H9 (cell line): ENCODE measurements at regions not wholly inside any gene's neighbourhood (a gene's known extent, or its start where the extent isn't known, plus 50 kb on each side); places are given as distances from the start of the nearest gene placed in this dataset.

Experiments
- DNase-seq: peaks from one replicate; pipeline ENCODE4 v3.0.0-alpha.2; 2017
- H2AFZ ChIP-seq: one replicate; pipeline ENCODE4 v1.6.1; 2013; ENCODE audit warnings: mild to moderate bottlenecking, low read length, control low read depth, moderate library complexity
- H2AK5ac ChIP-seq: 2 replicates; pipeline ENCODE4 v1.6.1; 2013; ENCODE audit warnings: low read length, control low read depth, mixed read lengths; ENCODE audit not compliant: insufficient read length
- H2BK120ac ChIP-seq: one replicate; pipeline ENCODE4 v1.6.1; 2013; ENCODE audit warnings: low read depth, mild to moderate bottlenecking, low read length, control low read depth, inconsistent platforms; ENCODE audit not compliant: poor library complexity, severe bottlenecking
- H2BK12ac ChIP-seq: 2 replicates; pipeline ENCODE4 v1.6.1; 2013; ENCODE audit warnings: low read length, control low read depth, mixed read lengths, low read depth; ENCODE audit not compliant: insufficient read length
- H2BK15ac ChIP-seq: 2 replicates; pipeline ENCODE4 v1.6.1; 2013; ENCODE audit warnings: low read depth, low read length, control low read depth
- H2BK20ac ChIP-seq: one replicate; pipeline ENCODE4 v1.6.1; 2013; ENCODE audit warnings: low read depth, mild to moderate bottlenecking, low read length, control low read depth, inconsistent platforms; ENCODE audit not compliant: poor library complexity, severe bottlenecking
- H2BK5ac ChIP-seq: 2 replicates; pipeline ENCODE4 v1.6.1; 2013; ENCODE audit warnings: low read length, control low read depth, mixed read lengths; ENCODE audit not compliant: insufficient read length
- H3K14ac ChIP-seq: 2 replicates; pipeline ENCODE4 v1.6.1; 2013; ENCODE audit warnings: low read length, control low read depth; ENCODE audit not compliant: insufficient read depth
- H3K18ac ChIP-seq: 2 replicates; pipeline ENCODE4 v1.6.1; 2013; ENCODE audit warnings: low read depth, mild to moderate bottlenecking, mixed read lengths, low read length, control low read depth; ENCODE audit not compliant: insufficient read length
- H3K23ac ChIP-seq: 2 replicates; pipeline ENCODE4 v1.6.1; 2013; ENCODE audit warnings: low read length, control low read depth, mixed read lengths, low read depth; ENCODE audit not compliant: insufficient read length
- H3K23me2 ChIP-seq: 2 replicates; pipeline ENCODE4 v1.6.1; 2013; ENCODE audit warnings: low read depth, mild to moderate bottlenecking, mixed read lengths, low read length, control low read depth; ENCODE audit not compliant: insufficient read length, poor library complexity, severe bottlenecking
- H3K27ac ChIP-seq: 2 replicates; pipeline ENCODE4 v1.5.1; 2013; ENCODE audit warnings: low read length, control low read depth, mixed read lengths, low read depth; ENCODE audit not compliant: insufficient read length
- H3K27me3 ChIP-seq: 2 replicates; pipeline ENCODE4 v1.6.1; 2013; ENCODE audit warnings: low read length, control low read depth, inconsistent platforms; ENCODE audit not compliant: insufficient read depth
- H3K4ac ChIP-seq: 2 replicates; pipeline ENCODE4 v1.6.1; 2013; ENCODE audit warnings: low read depth, mild to moderate bottlenecking, control low read depth, inconsistent platforms, low read length, moderate library complexity
- H3K4me1 ChIP-seq: 2 replicates; pipeline ENCODE4 v1.6.1; 2013; ENCODE audit warnings: low read length, control low read depth, inconsistent platforms; ENCODE audit not compliant: insufficient read depth
- H3K4me2 ChIP-seq: 2 replicates; pipeline ENCODE4 v1.6.1; 2013; ENCODE audit warnings: low read length, control low read depth, mixed read lengths; ENCODE audit not compliant: insufficient read length, insufficient read depth
- H3K56ac ChIP-seq: 2 replicates; pipeline ENCODE4 v1.6.1; 2013; ENCODE audit warnings: low read depth, mild to moderate bottlenecking, mixed read lengths, low read length, control low read depth; ENCODE audit not compliant: insufficient read length
- H3K79me1 ChIP-seq: 2 replicates; pipeline ENCODE4 v1.6.1; 2013; ENCODE audit warnings: low read depth, mild to moderate bottlenecking, moderate library complexity, low read length, control low read depth, inconsistent platforms; ENCODE audit not compliant: insufficient read depth, poor library complexity, severe bottlenecking
- H3K79me2 ChIP-seq: 2 replicates; pipeline ENCODE4 v1.6.1; 2013; ENCODE audit warnings: low read length, control low read depth, inconsistent platforms; ENCODE audit not compliant: insufficient read depth
- H3K9ac ChIP-seq: 2 replicates; pipeline ENCODE4 v1.6.1; 2013; ENCODE audit warnings: low read length, control low read depth, mixed read lengths; ENCODE audit not compliant: insufficient read length; ENCODE audit errors: extremely low read depth
- H3K9me3 ChIP-seq: one replicate; pipeline ENCODE4 v1.6.1; 2013; ENCODE audit warnings: low read depth, low read length, inconsistent platforms; ENCODE audit not compliant: control insufficient read depth
- H3T11ph ChIP-seq: one replicate; pipeline ENCODE4 v1.6.1; 2013; ENCODE audit warnings: mild to moderate bottlenecking, low read length, control low read depth, inconsistent platforms
- H4K20me1 ChIP-seq: one replicate; pipeline ENCODE4 v1.6.1; 2013; ENCODE audit not compliant: control insufficient read depth, insufficient read length, insufficient read depth
- H4K5ac ChIP-seq: 2 replicates; pipeline ENCODE4 v1.6.1; 2013; ENCODE audit warnings: low read depth, mild to moderate bottlenecking, mixed read lengths, low read length, control low read depth; ENCODE audit not compliant: insufficient read length
- H4K8ac ChIP-seq: replicated peaks from 2 replicates; pipeline ENCODE4 v1.6.1; 2013; ENCODE audit warnings: low read length, control low read depth, mixed read lengths, low read depth; ENCODE audit not compliant: insufficient read length
- H4K91ac ChIP-seq: 2 replicates; pipeline ENCODE4 v1.6.1; 2013; ENCODE audit warnings: low read depth, mild to moderate bottlenecking, moderate library complexity, mixed read lengths, low read length, control low read depth; ENCODE audit not compliant: insufficient read length
- H3K27ac Mint-ChIP-seq, 3 experiments: 2 replicates in 2 of 3; 3 replicates in 1 of 3; pipeline ENCODE4 v1.8.0; 2020 to 2021; ENCODE audit warnings: mixed read lengths in 3 of 3, mild to moderate bottlenecking in 1 of 3, moderate library complexity in 1 of 3
- H3K27me3 Mint-ChIP-seq: 2 replicates; pipeline ENCODE4 v1.8.0; 2021; ENCODE audit warnings: low read depth, mild to moderate bottlenecking, moderate library complexity, mixed read lengths
- H3K36me3 Mint-ChIP-seq, 3 experiments: 2 replicates in 2 of 3; 3 replicates in 1 of 3; pipeline ENCODE4 v1.8.0; 2020 to 2021; ENCODE audit warnings: low read depth in 3 of 3, mixed read lengths in 3 of 3; ENCODE audit not compliant: insufficient read depth in 1 of 3
- H3K4me1 Mint-ChIP-seq, 2 experiments: 2 replicates each; pipeline ENCODE4 v1.8.0; 2020; ENCODE audit warnings: mixed read lengths in 2 of 2
- H3K4me3 Mint-ChIP-seq, 2 experiments: 2 replicates in 1 of 2; 3 replicates in 1 of 2; pipeline ENCODE4 v1.8.0; 2020 to 2021; ENCODE audit warnings: mild to moderate bottlenecking in 2 of 2, mixed read lengths in 2 of 2, moderate library complexity in 1 of 2
- H3K9me3 Mint-ChIP-seq, 2 experiments: 2 replicates in 1 of 2; 3 replicates in 1 of 2; pipeline ENCODE4 v1.8.0; 2020; ENCODE audit warnings: mild to moderate bottlenecking in 2 of 2, mixed read lengths in 2 of 2, moderate library complexity in 1 of 2
- WGBS: extraction: QIAGEN DNeasy Blood & Tissue Kit; methylation state at CpG from one replicate; pipeline ENCODE4 v1.1.7; 2013; ENCODE audit warnings: missing lambda C conversion rate, low lambda C conversion rate, mixed read lengths; ENCODE audit not compliant: insufficient read length; ENCODE audit errors: extremely low coverage; 5-methylcytosine and 5-hydroxymethylcytosine counted together
- TF ChIP-seq, protein P1 (sequence below): fragments of 200-600 bp; sonication (generic); conservative IDR thresholded peaks from 3 replicates; pipeline ENCODE4 v1.8.0; 2021; ENCODE audit warnings: antibody characterized with exemption, mild to moderate bottlenecking

DNA sequence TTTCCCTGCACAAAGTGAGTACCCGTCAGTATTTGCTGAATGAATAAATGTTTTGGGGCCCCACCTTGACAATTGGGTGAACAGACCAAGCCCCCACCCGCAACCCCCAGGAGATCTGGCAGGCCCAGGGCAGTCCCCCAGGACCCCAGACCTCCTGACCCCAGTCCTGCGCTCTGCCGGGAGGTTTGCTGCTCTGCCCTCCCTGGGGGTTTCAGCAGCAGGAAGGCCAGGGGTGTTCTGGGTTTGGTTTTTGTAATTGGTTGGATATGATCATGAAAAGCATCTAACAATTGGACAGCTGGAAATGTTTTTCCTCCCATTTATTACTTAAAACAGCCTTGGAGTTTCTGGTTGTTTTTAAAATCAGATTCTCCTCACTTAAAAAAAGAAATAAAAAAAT lies 193.8 kb downstream of the URI1 start:
- Histone ChIP-seq H2BK12ac (no peak overlapping the region), H3K4me2 (no peak overlapping the region), H3K27ac (no peak overlapping the region), H3K4ac (no peak overlapping the region), H3K79me1 (no peaks in the 10 kb centered on the region), H2AFZ (no peak overlapping the region), H3K14ac (no peak overlapping the region), H2BK5ac (no peak overlapping the region), H2BK15ac (no peak overlapping the region), H3K23me2 (no peaks in the 10 kb centered on the region), H4K5ac (no peak overlapping the region), H2BK20ac (no peak overlapping the region), H3K27me3 (no peaks in the 10 kb centered on the region), H3K79me2 (no peaks in the 10 kb centered on the region), H2AK5ac (no peak overlapping the region), H2BK120ac (no peak overlapping the region), H3K4me1 (no peaks in the 10 kb centered on the region), H3K56ac (no peak overlapping the region), H3K9me3 (no peaks in the 10 kb centered on the region), H3T11ph (no peak overlapping the region), H3K23ac (no peak overlapping the region), H4K91ac (no peak overlapping the region), H4K8ac (no peak overlapping the region), H3K9ac (no peak overlapping the region), H3K18ac (no peak overlapping the region), H4K20me1 (no peaks in the 10 kb centered on the region)
- no peak overlapping the region for H3K4me3 Mint-ChIP-seq
- no CpG with 5 or more reads among the region's 4 CpGs for whole genome bisulfite sequencing
- no peak overlapping the region for H3K27ac Mint-ChIP-seq
- peaks cover 4% of the 10 kb centered on the region; the same call in 1 of the 2 replicates for H3K27me3 Mint-ChIP-seq
- no peaks in the 10 kb centered on the region for H3K9me3 Mint-ChIP-seq
- H3K4me1 Mint-ChIP-seq, result peaks cover 9% of the 10 kb centered on the region in 2 experiments
- DNase-seq, result no peak
- TF ChIP-seq, protein P1, sequence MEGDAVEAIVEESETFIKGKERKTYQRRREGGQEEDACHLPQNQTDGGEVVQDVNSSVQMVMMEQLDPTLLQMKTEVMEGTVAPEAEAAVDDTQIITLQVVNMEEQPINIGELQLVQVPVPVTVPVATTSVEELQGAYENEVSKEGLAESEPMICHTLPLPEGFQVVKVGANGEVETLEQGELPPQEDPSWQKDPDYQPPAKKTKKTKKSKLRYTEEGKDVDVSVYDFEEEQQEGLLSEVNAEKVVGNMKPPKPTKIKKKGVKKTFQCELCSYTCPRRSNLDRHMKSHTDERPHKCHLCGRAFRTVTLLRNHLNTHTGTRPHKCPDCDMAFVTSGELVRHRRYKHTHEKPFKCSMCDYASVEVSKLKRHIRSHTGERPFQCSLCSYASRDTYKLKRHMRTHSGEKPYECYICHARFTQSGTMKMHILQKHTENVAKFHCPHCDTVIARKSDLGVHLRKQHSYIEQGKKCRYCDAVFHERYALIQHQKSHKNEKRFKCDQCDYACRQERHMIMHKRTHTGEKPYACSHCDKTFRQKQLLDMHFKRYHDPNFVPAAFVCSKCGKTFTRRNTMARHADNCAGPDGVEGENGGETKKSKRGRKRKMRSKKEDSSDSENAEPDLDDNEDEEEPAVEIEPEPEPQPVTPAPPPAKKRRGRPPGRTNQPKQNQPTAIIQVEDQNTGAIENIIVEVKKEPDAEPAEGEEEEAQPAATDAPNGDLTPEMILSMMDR, result no peak
- no peaks in the 10 kb centered on the region for H3K36me3 Mint-ChIP-seq
